ENCODE measurements at regions not wholly inside any gene's neighbourhood (a gene's known extent, or its start where the extent isn't known, plus 50 kb on each side); places are given as distances from the start of the nearest gene placed in this dataset.

DNA sequence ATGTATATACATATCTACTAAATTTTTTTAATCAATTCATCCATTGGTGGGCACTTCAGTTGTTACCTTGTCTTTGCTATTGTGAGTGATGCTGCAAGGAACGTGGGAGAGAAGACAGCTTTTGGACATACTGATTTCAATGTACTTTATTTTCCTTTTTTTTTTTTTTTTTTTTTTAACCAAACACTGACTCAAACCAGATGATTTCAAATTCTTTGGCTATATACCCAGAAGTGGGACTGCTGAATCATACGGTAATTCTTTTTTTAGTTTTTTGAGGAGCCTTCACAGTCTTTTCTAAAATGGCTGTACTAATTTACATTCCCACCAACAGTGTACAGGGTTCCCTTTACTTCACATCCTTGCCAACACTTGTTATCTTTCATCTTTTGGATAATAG lies 204.7 kb downstream of the INSIG2 start:
- POLR2A ChIA-PET = no interaction called here
- ATAC-seq = no peak
- TF ChIP-seq, protein P1, sequence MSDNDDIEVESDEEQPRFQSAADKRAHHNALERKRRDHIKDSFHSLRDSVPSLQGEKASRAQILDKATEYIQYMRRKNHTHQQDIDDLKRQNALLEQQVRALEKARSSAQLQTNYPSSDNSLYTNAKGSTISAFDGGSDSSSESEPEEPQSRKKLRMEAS (CRISPR knock-in tag; IDR thresholded peaks at IDR 0.05) = no peak
- TF ChIP-seq ZNF263 (CRISPR knock-in tag; IDR thresholded peaks at IDR 0.05; ENCODE audit: low read depth) (no peak), STAT6 (CRISPR knock-in tag; conservative IDR thresholded peaks at IDR 0.05; ENCODE audit: low read depth) (no peak), USF2 (CRISPR knock-in tag; IDR thresholded peaks at IDR 0.05) (no peak), ZNF396 (CRISPR knock-in tag; IDR thresholded peaks at IDR 0.05; ENCODE audit: borderline replicate concordance) (no peak), ATF6 (CRISPR knock-in tag; IDR thresholded peaks at IDR 0.05) (no peak), MXD4 (CRISPR knock-in tag; IDR thresholded peaks at IDR 0.05; ENCODE audit: borderline replicate concordance) (no peak), IRF1 (CRISPR knock-in tag; IDR thresholded peaks at IDR 0.05) (no peak), TP53 (CRISPR knock-in tag; IDR thresholded peaks at IDR 0.05) (no peak), ZNF416 (CRISPR knock-in tag; IDR thresholded peaks at IDR 0.05) (no peak), NR1H2 (CRISPR knock-in tag; IDR thresholded peaks at IDR 0.05) (no peak), JUN (CRISPR knock-in tag; IDR thresholded peaks at IDR 0.05) (no peak), HMGXB4 (CRISPR knock-in tag; IDR thresholded peaks at IDR 0.05) (no peak), ZNF232 (CRISPR knock-in tag; IDR thresholded peaks at IDR 0.05) (no peak), AFF4 (CRISPR knock-in tag; IDR thresholded peaks at IDR 0.05; ENCODE audit: borderline replicate concordance) (no peak), IRF2 (CRISPR knock-in tag; IDR thresholded peaks at IDR 0.05; ENCODE audit: borderline replicate concordance, low read depth) (no peak), ZNF219 (CRISPR knock-in tag; IDR thresholded peaks at IDR 0.05; ENCODE audit: borderline replicate concordance) (no peak)
- TF ChIP-seq, protein P2, sequence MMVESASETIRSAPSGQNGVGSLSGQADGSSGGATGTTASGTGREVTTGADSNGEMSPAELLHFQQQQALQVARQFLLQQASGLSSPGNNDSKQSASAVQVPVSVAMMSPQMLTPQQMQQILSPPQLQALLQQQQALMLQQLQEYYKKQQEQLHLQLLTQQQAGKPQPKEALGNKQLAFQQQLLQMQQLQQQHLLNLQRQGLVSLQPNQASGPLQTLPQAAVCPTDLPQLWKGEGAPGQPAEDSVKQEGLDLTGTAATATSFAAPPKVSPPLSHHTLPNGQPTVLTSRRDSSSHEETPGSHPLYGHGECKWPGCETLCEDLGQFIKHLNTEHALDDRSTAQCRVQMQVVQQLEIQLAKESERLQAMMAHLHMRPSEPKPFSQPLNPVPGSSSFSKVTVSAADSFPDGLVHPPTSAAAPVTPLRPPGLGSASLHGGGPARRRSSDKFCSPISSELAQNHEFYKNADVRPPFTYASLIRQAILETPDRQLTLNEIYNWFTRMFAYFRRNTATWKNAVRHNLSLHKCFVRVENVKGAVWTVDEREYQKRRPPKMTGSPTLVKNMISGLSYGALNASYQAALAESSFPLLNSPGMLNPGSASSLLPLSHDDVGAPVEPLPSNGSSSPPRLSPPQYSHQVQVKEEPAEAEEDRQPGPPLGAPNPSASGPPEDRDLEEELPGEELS (CRISPR knock-in tag; IDR thresholded peaks at IDR 0.05) = no peak

More for the DNA sequence above, 204.7 kb downstream of the INSIG2 start:
- Mint-ChIP-seq H3K27ac (no peak overlapping the region), H3K4me1 (no peaks in the 10 kb centered on the region), H3K9me3 (peaks cover 20% of the 10 kb centered on the region), H3K4me3 (no peak overlapping the region), H3K36me3 (peaks cover 7% of the 10 kb centered on the region), H3K27me3 (ENCODE audit: low read depth) (no peaks in the 10 kb centered on the region; the same call in 1 of the 2 replicates)
- CTCF ChIA-PET = no interaction called here
- DNase-seq (ENCODE audit: low spot score) = no peak

Measured in WTC11 (cell line).